Karpas-422 (cell line): ENCODE measurements at regions not wholly inside any gene's neighbourhood (a gene's known extent, or its start where the extent isn't known, plus 50 kb on each side); places are given as distances from the start of the nearest gene placed in this dataset.

Source experiments
- DNase-seq: peaks from one replicate; pipeline ENCODE4 v3.0.0-alpha.2; 2015
- H2AFZ ChIP-seq: fragments of 200-600 bp; sonication (generic); 2 replicates; pipeline ENCODE4 v1.6.1; 2014; ENCODE audit warnings: antibody characterized with exemption, low read length, mixed read lengths
- H3K27ac ChIP-seq: fragments of 200-600 bp; sonication (generic); 2 replicates; pipeline ENCODE4 v1.5.1; 2014; ENCODE audit warnings: mild to moderate bottlenecking, low read length, moderate library complexity
- H3K27me3 ChIP-seq: fragments of 200-600 bp; sonication (generic); 2 replicates; pipeline ENCODE4 v1.6.1; 2014; ENCODE audit warnings: low read length, mixed read lengths
- H3K36me3 ChIP-seq: fragments of 200-600 bp; sonication (generic); 2 replicates; pipeline ENCODE4 v1.6.1; 2014; ENCODE audit warnings: low read length, mixed read lengths; ENCODE audit not compliant: insufficient read depth
- H3K4me1 ChIP-seq: fragments of 200-600 bp; sonication (generic); 2 replicates; pipeline ENCODE4 v1.6.1; 2014; ENCODE audit warnings: mild to moderate bottlenecking, low read length, mixed read lengths
- H3K4me2 ChIP-seq: fragments of 200-600 bp; sonication (generic); 2 replicates; pipeline ENCODE4 v1.6.1; 2014; ENCODE audit warnings: low read length, low read depth, mild to moderate bottlenecking; ENCODE audit not compliant: poor library complexity, severe bottlenecking
- H3K4me3 ChIP-seq: fragments of 200-600 bp; sonication (generic); 2 replicates; pipeline ENCODE4 v1.5.1; 2014; ENCODE audit warnings: mild to moderate bottlenecking, antibody characterized with exemption, low read length, mixed read lengths
- H3K79me2 ChIP-seq: fragments of 200-600 bp; sonication (generic); 2 replicates; pipeline ENCODE4 v1.6.1; 2014; ENCODE audit warnings: mild to moderate bottlenecking, low read length, mixed read lengths
- H3K9ac ChIP-seq: fragments of 200-600 bp; sonication (generic); 2 replicates; pipeline ENCODE4 v1.6.0; 2014; ENCODE audit warnings: low read length
- H3K9me2 ChIP-seq: fragments of 200-600 bp; sonication (generic), shearing (Covaris generic); replicated peaks from 2 replicates; pipeline ENCODE4 v1.6.0; 2014; ENCODE audit warnings: mild to moderate bottlenecking, low read length, moderate library complexity; ENCODE audit not compliant: insufficient read depth
- H3K9me3 ChIP-seq: fragments of 300-700, 200-600 bp; sonication (generic); 2 replicates; pipeline ENCODE4 v1.6.1; 2014; ENCODE audit warnings: low read length, mixed read lengths
- H4K20me1 ChIP-seq: fragments of 200-600 bp; sonication (generic); 2 replicates; pipeline ENCODE4 v1.6.1; 2014; ENCODE audit warnings: mild to moderate bottlenecking, antibody characterized with exemption, low read length, low read depth; ENCODE audit not compliant: insufficient read depth

GRCh38 chr2:65504814-65505697 is 72.7 kb upstream of the SPRED2 start:
- H3K27me3 ChIP-seq = peaks cover 9% of the 10 kb centered on the region; the same call in 1 of the 2 replicates
- no peaks in the 10 kb centered on the region for H3K9me3 ChIP-seq
- no peaks in the 10 kb centered on the region for H4K20me1 ChIP-seq
- no peaks in the 10 kb centered on the region for H3K9me2 ChIP-seq
- no peak overlapping the region for H3K4me2 ChIP-seq
- H2AFZ ChIP-seq = no peak overlapping the region
- H3K27ac ChIP-seq = no peak overlapping the region
- no peak overlapping the region for H3K9ac ChIP-seq
- H3K79me2 ChIP-seq = no peaks in the 10 kb centered on the region
- no peaks in the 10 kb centered on the region for H3K4me1 ChIP-seq
- no peak overlapping the region for H3K4me3 ChIP-seq
- no peak for DNase-seq
- H3K36me3 ChIP-seq = no peaks in the 10 kb centered on the region

GRCh38 chr2:65504201-65504600 is 71.8 kb upstream of the SPRED2 start:
- Histone ChIP-seq H3K4me1 (no peaks in the 10 kb centered on the region), H3K27me3 (peaks cover 12% of the 10 kb centered on the region; the same call in 1 of the 2 replicates), H3K79me2 (no peaks in the 10 kb centered on the region), H3K9me2 (no peaks in the 10 kb centered on the region), H3K27ac (no peak overlapping the region), H2AFZ (no peak overlapping the region), H3K4me3 (no peak overlapping the region), H3K9me3 (no peaks in the 10 kb centered on the region), H3K9ac (no peak overlapping the region), H3K4me2 (no peak overlapping the region), H4K20me1 (no peaks in the 10 kb centered on the region), H3K36me3 (no peaks in the 10 kb centered on the region)
- DNase-seq = no peak

GRCh38 chr2:65503746-65504145 is 71.3 kb upstream of the SPRED2 start:
- Histone ChIP-seq H4K20me1 (no peaks in the 10 kb centered on the region), H3K4me3 (no peak overlapping the region), H3K9me3 (no peaks in the 10 kb centered on the region), H2AFZ (no peak overlapping the region), H3K4me2 (no peak overlapping the region), H3K4me1 (no peaks in the 10 kb centered on the region), H3K9ac (no peak overlapping the region), H3K79me2 (no peaks in the 10 kb centered on the region), H3K36me3 (no peaks in the 10 kb centered on the region), H3K27ac (no peak overlapping the region), H3K27me3 (peaks cover 12% of the 10 kb centered on the region; the same call in 1 of the 2 replicates), H3K9me2 (no peaks in the 10 kb centered on the region)
- no peak for DNase-seq

GRCh38 chr2:65501836-65502235 is 69.4 kb upstream of the SPRED2 start:
- H3K9me2 ChIP-seq = no peaks in the 10 kb centered on the region
- H4K20me1 ChIP-seq = no peaks in the 10 kb centered on the region
- no peaks in the 10 kb centered on the region for H3K9me3 ChIP-seq
- DNase-seq = no peak
- peaks cover 12% of the 10 kb centered on the region; the same call in 1 of the 2 replicates for H3K27me3 ChIP-seq
- no peaks in the 10 kb centered on the region for H3K79me2 ChIP-seq
- H3K4me3 ChIP-seq = no peak overlapping the region
- H3K27ac ChIP-seq = no peak overlapping the region
- no peaks in the 10 kb centered on the region for H3K36me3 ChIP-seq
- H3K9ac ChIP-seq = no peak overlapping the region
- H3K4me1 ChIP-seq = no peaks in the 10 kb centered on the region
- H3K4me2 ChIP-seq = no peak overlapping the region
- no peak overlapping the region for H2AFZ ChIP-seq

- Histone ChIP-seq H3K4me1 (no peaks in the 10 kb centered on the region), H3K36me3 (no peaks in the 10 kb centered on the region), H3K79me2 (no peaks in the 10 kb centered on the region), H3K4me3 (no peak overlapping the region), H2AFZ (no peak overlapping the region), H3K27ac (no peak overlapping the region), H3K9ac (no peak overlapping the region), H3K27me3 (peaks cover 12% of the 10 kb centered on the region; the same call in 1 of the 2 replicates), H3K9me3 (no peaks in the 10 kb centered on the region), H3K9me2 (no peaks in the 10 kb centered on the region), H4K20me1 (no peaks in the 10 kb centered on the region), H3K4me2 (no peak overlapping the region)
- DNase-seq = no peak
Observed at GRCh38 chr2:65501074-65501473, 68.7 kb upstream of the SPRED2 start.

- no peak for DNase-seq
- Histone ChIP-seq H3K9me2 (no peaks in the 10 kb centered on the region), H2AFZ (no peak overlapping the region), H3K27ac (no peak overlapping the region), H3K9me3 (no peaks in the 10 kb centered on the region), H3K4me3 (no peak overlapping the region), H3K36me3 (no peaks in the 10 kb centered on the region), H4K20me1 (no peaks in the 10 kb centered on the region), H3K4me2 (no peak overlapping the region), H3K4me1 (no peaks in the 10 kb centered on the region), H3K9ac (no peak overlapping the region), H3K27me3 (peaks cover 12% of the 10 kb centered on the region; the same call in 1 of the 2 replicates), H3K79me2 (no peaks in the 10 kb centered on the region)
Observed at GRCh38 chr2:65500310-65501040, 68.1 kb upstream of the SPRED2 start.

- H3K36me3 ChIP-seq = no peaks in the 10 kb centered on the region
- H3K4me1 ChIP-seq = no peaks in the 10 kb centered on the region
- H3K27me3 ChIP-seq = peaks cover 9% of the 10 kb centered on the region; the same call in 1 of the 2 replicates
- no peak overlapping the region for H3K4me2 ChIP-seq
- no peak for DNase-seq
- no peak overlapping the region for H3K9ac ChIP-seq
- no peaks in the 10 kb centered on the region for H3K9me2 ChIP-seq
- no peaks in the 10 kb centered on the region for H4K20me1 ChIP-seq
- H3K4me3 ChIP-seq = no peak overlapping the region
- no peak overlapping the region for H3K27ac ChIP-seq
- no peaks in the 10 kb centered on the region for H3K79me2 ChIP-seq
- 0 out of 2 replicates have a peak overlapping the region, but pooled peaks have one; percentile 11 for H2AFZ ChIP-seq
- no peaks in the 10 kb centered on the region for H3K9me3 ChIP-seq
Observed at GRCh38 chr2:65499216-65499615, 66.8 kb upstream of the SPRED2 start.

GRCh38 chr2:65498396-65498795 is 66.0 kb upstream of the SPRED2 start:
- H3K4me3 ChIP-seq = no peak overlapping the region

More at GRCh38 chr2:65498396-65498795, 66.0 kb upstream of the SPRED2 start:
- DNase-seq = no peak
- Histone ChIP-seq H3K36me3 (no peaks in the 10 kb centered on the region), H3K9me2 (no peaks in the 10 kb centered on the region), H3K4me1 (no peaks in the 10 kb centered on the region), H2AFZ (no peak overlapping the region), H3K27ac (no peak overlapping the region), H3K9ac (no peak overlapping the region), H3K79me2 (no peaks in the 10 kb centered on the region), H3K27me3 (peaks cover 3% of the 10 kb centered on the region; the same call in 1 of the 2 replicates), H3K4me2 (no peak overlapping the region), H4K20me1 (no peaks in the 10 kb centered on the region), H3K9me3 (no peaks in the 10 kb centered on the region)
